HG02943 (cell line): ENCODE measurements at regions not wholly inside any gene's neighbourhood (a gene's known extent, or its start where the extent isn't known, plus 50 kb on each side); places are given as distances from the start of the nearest gene placed in this dataset.
"Not testable (repeated sequence)": the region's sequence is repeated elsewhere in the genome, so short reads cannot be mapped to it uniquely, and the experiment has no call there.

Experiments
- ATAC-seq: cut with Tn5 transposase; IDR thresholded peaks from one replicate; pipeline ENCODE4 v1.9.1; 2021; ENCODE audit warnings: mild to moderate bottlenecking, low read depth, moderate library complexity; ENCODE audit not compliant: unreplicated experiment

DNA sequence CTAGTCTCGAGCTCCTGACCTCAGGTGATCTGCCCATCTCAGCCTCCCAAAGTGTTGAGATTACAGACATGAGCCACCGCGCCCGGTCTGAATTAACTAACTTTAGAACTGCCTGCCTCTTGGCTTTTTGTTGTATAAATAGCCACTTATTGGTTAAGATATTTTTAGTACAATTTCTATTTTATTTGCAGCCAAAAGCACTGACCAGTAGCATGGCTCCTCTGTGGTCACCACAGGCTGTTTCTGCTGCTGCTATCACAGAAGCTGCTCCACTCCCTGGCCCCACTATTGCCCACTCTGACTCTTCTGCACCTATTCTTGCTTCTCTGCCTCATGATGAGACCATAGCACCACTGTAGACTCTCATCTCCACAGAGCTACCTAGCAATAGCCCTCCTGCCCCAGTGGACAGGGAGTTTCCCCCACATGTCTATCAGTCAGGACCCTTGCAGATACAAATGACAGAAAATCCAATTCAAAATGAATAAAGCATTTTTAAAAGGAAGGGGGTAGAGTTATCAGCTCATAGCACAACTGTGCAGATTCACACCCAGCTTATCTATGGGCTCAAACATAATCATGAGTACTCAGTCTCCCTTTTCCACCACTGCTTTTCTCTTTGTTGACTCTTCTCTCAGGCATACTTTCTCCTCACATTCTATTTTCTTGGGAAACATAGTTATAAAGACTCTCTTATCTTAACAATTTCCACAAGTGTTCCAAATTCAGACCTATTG is 151.8 kb upstream of the EPB41L4A start:
- ATAC-seq: no peak

DNA sequence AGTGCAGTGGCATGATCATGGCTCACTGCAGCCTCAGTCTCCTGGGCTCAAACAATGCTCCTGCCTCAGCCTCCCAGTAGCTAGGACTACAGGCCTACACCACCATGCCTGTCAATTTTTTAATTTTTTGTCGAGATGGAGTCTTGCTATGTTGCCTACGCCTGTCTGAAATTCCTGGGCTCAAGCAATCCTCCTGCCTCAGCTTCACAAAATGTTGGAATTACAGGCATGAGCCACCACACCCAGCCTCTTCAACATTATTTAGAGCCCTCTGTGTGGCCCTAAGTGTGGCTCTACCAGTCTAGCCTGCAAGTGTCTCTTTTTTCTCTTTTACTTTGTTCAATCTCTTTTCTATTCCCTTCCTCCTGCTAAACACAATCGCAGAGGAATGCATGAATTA is 154.4 kb upstream of the EPB41L4A start:
- no peak for ATAC-seq

- no peak for ATAC-seq
Measured at GRCh38 chr5:112574536-112574935, 155.5 kb upstream of the EPB41L4A start.

DNA sequence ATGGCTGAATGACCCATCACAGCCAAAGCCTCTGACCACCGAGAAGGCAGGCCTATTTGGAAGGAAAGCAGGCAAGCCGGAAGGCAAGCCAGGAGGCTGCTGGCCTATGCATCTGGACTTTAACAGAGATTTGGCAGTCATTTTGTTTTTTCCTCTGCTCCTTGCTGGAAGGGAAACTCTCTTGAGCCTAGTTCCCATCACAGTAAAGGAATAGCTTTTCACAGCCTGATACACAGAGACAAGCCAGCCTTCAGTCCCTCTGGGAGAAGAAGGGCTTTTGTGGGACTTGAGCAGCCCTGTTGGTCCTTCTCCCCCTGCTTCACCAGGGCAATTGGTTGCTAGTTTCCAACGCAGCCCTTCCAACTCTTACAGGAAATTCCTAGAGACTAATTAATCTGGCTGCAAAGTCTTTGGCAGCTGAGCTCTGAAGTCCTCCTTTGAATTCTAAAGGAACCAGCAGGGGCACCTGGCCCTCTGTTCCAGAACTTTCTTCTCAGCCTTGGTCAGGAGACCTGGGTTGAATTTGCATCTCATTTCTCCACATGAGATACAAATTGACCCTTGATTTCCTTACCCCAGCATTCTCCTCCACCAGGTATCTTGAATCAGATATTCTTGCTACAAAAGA is 157.3 kb upstream of the EPB41L4A start:
- no peak for ATAC-seq

DNA sequence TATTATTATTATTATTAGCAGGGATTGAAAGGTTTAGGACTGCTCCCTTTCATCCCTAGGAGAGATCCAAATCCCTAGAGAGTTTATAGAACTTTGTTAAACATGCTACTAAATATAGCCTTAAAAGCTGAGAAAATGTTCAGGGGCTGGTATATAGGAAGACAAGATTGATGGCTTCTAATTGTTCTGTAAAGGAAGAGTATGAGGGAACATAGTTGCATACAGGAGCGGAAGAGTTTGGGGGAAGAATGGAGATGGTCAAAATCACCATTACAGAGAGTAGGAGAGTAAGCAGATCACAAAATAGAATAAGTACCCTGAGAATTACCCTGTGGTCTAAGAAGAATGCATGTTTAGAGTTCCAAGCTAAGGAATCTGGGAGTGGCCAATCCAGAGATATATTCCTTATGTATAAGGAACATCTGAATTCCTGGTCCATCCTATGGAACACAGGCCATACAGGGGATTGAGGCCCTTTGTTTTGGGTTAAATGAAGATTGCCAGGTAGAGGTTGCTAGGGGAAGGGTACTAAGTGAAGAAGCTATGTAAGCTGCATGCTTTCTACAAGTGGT is 158.0 kb upstream of the APC start:
- no peak for ATAC-seq

- ATAC-seq: no peak
Measured at GRCh38 chr5:112581811-112582320, 155.8 kb upstream of the APC start.

DNA sequence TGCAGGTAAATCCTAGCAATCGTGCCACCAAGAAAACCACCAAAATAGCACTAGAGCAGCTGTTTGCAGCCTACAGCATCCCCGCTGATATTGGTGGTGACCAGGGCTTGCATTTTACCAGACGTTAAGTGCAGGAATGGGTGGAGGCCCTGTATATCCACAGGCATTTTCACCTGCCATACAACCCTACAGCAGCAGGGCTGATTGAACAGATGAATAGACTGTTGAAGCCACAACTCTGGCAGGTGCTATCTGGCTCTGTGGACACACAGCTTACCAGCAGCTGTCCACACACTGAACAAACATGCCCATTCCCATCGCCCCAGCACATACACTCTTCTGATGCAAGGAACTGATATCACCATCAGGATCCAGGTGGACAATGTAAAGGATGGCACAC is 154.5 kb upstream of the APC start:
- no peak for ATAC-seq

DNA sequence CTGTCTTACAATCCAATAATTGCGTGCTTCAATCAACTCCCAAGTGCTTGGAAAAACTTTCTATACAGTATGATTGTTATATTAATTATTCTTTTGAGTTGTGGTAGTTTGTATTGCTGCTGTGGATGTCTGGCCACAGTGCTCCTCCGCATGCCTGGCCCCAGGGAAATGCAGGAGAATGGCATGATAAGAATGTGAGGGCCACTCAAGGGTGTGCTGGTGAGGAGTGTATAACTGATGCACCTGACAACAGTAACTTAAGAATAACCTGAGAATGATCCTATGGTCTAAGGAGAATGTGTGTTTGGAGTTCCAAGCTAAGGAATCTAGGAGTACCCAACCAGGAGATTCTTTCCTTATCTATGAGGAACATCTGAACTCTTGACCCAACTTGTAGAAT is 152.9 kb upstream of the APC start:
- no peak for ATAC-seq

DNA sequence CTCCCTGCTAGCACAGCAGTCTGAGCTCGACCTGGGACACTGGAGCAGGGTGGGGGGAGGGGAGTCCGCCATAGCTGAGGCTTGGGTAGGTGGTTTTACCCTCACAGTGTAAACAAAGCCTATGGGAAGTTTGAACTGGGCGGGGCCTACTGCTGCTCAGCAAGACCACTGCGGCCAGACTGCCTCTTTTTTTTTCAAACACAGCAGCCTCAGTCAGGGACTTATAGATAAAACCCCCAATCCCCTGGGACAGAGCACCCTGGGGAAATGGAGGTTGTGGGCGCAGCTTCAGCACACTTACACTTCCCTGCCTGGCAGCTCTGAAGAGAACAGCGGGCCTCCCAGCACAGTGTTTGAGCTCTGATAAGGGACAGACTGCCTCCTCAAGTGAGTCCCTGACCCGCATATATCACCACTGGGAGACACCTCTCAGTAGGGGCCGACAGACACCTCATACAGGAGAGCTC is 151.1 kb upstream of the APC start:
- ATAC-seq: no peak

GRCh38 chr5:112590858-112591257 is 146.8 kb upstream of the APC start:
- not testable (repeated sequence) for ATAC-seq

DNA sequence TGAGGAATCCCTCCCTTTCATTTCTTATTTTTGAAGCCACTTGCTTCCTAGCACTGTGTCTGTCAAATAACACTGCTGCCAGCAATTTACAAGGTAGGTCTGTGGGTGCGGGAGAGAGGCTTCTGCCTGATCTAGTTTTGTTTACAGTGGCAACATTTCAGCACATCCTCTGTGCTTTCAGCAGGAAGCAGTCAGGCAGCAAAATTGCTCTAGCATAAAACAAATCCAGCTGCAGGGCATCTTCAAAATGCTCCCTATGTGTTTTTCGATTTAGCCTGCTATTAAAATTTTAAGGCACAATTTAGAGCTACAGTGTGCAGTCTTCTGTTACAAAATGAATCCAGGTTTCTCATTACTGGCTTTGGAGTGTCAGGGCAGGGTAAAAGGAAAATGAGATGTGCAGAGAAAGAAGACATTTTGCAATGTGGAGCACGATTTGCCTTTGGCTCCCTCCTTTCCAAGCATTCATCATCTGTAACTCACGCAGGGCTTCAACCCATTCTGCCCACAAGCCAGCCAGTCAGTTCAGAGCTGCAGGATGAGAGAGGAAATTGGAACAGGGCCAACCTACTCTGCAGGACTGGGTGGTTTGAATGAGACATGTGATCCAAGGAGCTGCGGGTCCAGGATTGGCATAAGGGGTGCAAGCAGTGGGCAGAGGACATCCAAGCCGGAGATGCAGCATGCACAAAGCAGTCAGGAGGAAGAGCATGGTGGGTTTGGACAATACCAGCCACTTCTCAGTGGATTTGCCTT is 143.4 kb upstream of the APC start:
- ATAC-seq: no peak

GRCh38 chr5:112594941-112595340 is 142.7 kb upstream of the APC start:
- ATAC-seq: no peak

- ATAC-seq: no peak
Measured at GRCh38 chr5:112597831-112598230, 139.9 kb upstream of the APC start.

GRCh38 chr5:112600510-112600909 is 137.2 kb upstream of the APC start:
- not testable (repeated sequence) for ATAC-seq

- peak; percentile 88 for ATAC-seq
Measured at GRCh38 chr5:112604732-112605630, 132.7 kb upstream of the APC start.

DNA sequence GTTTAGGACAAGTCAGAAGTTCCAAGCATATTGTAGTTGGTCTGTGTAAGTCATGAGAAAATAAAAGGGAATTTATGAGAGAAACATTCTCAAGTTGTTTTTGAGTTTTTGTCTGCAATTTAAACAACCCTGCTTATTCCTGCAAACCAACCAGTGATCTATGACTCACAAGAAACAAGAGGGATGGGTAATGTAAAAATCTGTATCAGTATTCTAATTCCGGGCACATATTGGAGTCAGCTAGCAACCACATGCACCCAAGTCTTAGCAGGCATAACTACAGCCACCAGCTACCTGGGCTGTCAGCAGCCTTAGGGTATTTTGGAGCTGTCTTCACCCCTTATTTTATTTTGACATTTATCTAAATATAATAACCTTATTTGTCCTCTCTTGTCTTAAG is 128.7 kb upstream of the APC start:
- ATAC-seq: no peak

DNA sequence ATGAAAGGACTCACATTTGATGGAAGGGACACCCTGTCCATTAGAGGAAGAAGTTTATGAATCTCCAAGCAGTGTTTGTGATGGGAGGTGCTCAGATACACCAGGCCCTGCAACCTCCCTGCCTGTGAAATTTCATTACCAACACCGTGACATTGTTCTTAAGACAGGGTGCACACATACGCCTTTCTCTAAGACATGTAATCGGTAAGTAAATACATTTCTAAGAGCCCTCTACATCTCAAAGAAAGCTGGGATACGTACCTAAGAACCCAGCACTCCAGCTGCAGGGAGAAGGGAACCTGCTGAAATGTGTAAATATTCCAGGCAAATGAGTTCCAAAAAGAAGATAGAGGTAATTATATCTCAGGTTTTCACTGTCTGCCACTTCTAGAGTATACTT is 125.0 kb upstream of the APC start:
- no peak for ATAC-seq

DNA sequence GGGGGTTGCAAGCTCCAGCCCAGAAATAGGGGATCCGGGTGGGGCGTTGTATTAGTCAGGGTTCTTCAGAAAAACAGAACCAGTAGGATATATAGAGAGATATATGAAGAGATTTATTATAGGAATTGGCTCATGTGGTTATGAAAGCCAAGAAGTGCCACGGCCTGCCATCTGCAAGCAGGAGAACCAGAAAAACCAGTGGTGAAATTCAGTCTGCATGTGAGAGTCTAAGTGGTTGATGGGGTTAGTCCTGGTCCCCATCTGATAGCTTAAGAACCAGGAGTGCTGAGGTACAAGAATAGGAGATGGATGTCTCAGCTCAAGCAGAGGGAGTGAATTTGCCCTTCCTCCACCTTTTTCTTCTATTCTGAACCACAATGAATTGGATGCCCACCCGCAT is 123.4 kb upstream of the APC start:
- ATAC-seq: no peak

DNA sequence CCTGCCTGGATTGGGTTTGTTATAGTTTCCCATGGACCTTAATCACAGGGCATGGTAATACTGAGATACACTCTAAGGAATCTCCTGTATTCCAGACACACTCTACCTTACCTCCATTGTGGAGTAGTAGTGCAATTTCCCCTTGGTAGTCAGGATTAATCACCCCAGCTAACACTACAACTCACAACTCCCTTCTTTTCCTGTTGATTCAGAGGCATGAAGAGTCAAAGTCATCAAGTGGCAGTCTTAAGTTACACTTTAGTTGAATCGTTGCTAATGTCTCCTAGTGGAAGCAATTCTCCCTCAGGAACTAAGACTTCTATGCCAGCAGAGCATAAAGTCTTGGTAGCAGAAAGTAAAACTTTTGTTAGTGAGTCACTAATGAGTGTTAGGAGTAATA is 122.7 kb upstream of the APC start:
- ATAC-seq: no peak
